Thymus (tissue), 11 donors: ENCODE measurements at regions not wholly inside any gene's neighbourhood (a gene's known extent, or its start where the extent isn't known, plus 50 kb on each side); places are given as distances from the start of the nearest gene placed in this dataset.

ENCODE experiments used
- DNase-seq, 9 donors: peaks; one replicate each; pipeline ENCODE4 v3.0.0-alpha.2; 2013; ENCODE audit warnings: low spot score in 9 of 9, low read depth in 6 of 9, missing footprints in 1 of 9
- H3K27ac ChIP-seq, 2 donors: one replicate each; pipeline ENCODE4 v1.5.1; 2013; ENCODE audit warnings: control low read depth in 1 of 2, low read depth in 1 of 2, low read length in 1 of 2, mild to moderate bottlenecking in 1 of 2, moderate library complexity in 1 of 2
- H3K27me3 ChIP-seq, 2 donors: one replicate each; pipeline ENCODE4 v1.5.1; 2013; ENCODE audit warnings: low read length in 1 of 2; ENCODE audit not compliant: control insufficient read depth in 2 of 2, insufficient read depth in 1 of 2
- H3K36me3 ChIP-seq, 2 donors: one replicate each; pipeline ENCODE4 v1.5.1; 2013; ENCODE audit warnings: low read length in 1 of 2, mild to moderate bottlenecking in 1 of 2, moderate library complexity in 1 of 2; ENCODE audit not compliant: control insufficient read depth in 2 of 2, insufficient read depth in 2 of 2
- H3K4me1 ChIP-seq, 2 donors: one replicate each; pipeline ENCODE4 v1.5.1; 2013; ENCODE audit warnings: low read length in 2 of 2; ENCODE audit not compliant: control insufficient read depth in 2 of 2, insufficient read depth in 2 of 2
- H3K4me3 ChIP-seq, 2 donors: one replicate each; pipeline ENCODE4 v1.5.1; 2013; ENCODE audit warnings: low read length in 2 of 2, control low read depth in 1 of 2, mild to moderate bottlenecking in 1 of 2
- H3K9me3 ChIP-seq, 2 donors: one replicate each; pipeline ENCODE4 v1.5.1; 2013; ENCODE audit warnings: low read length in 1 of 2, mild to moderate bottlenecking in 1 of 2; ENCODE audit not compliant: control insufficient read depth in 2 of 2, insufficient read depth in 1 of 2
- WGBS: extraction: QIAGEN DNeasy Blood & Tissue Kit; methylation state at CpG from one replicate; pipeline ENCODE4 v1.1.7; 2013; 5-methylcytosine and 5-hydroxymethylcytosine counted together
- donor health status: healthy.

GRCh38 chr13:109872864-109873263 lies 86.5 kb upstream of the IRS2 start:
- Histone ChIP-seq H3K27me3 (peaks cover 0 to 8% of the 10 kb centered on the region in 2 donors), H3K4me1 (peaks cover 0 to 6% of the 10 kb centered on the region in 2 donors), H3K36me3 (no peaks in the 10 kb centered on the region), H3K4me3 (no peak overlapping the region), H3K9me3 (no peaks in the 10 kb centered on the region), H3K27ac (no peak overlapping the region)
- WGBS, result 87% methylated on average over 1 of the region's 1 CpG
- DNase-seq, result no peak

DNA sequence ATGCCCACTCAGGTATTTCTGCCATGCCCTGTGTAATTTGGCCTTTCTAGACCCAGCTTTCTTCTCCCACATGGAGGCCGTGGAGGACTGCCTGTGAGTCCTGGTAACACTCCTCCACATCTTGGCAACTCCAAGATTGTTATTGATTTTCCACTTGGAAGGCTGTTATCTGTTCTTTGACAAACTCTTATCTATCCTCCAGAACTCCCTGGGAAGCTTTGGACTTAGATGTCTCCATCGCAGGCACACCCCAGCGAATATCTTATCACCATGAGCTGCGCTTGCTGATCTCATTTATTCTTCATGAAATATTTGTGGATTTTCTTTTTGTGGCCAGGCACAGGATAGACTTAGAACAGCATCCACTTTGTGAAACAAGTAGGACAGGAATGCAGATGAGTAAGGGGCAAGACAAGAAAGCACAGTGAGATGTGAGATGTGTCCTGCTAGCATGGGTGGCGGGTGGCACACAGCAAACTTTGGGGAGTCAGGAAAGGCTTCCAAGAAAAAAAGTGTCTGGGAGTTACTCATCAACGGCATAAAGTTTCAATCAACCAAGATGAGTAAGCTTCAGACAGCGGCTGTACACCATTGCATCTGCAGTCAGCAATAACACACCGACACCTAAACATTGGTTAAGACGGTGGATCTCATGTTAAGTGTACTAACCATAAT lies 84.5 kb upstream of the IRS2 start:
- peaks cover 0 to 8% of the 10 kb centered on the region in 2 donors for H3K27me3 ChIP-seq
- no peak overlapping the region for H3K27ac ChIP-seq
- peaks cover 0 to 6% of the 10 kb centered on the region in 2 donors for H3K4me1 ChIP-seq
- DNase-seq, result no peak
- 96% methylated on average over 9 of the region's 9 CpGs for WGBS
- H3K4me3 ChIP-seq, result no peak overlapping the region
- no peaks in the 10 kb centered on the region for H3K36me3 ChIP-seq
- no peaks in the 10 kb centered on the region for H3K9me3 ChIP-seq

- WGBS, result 84% methylated on average over 6 of the region's 6 CpGs
- Histone ChIP-seq H3K27ac (no peak overlapping the region), H3K9me3 (no peaks in the 10 kb centered on the region), H3K4me1 (peaks cover 0 to 6% of the 10 kb centered on the region in 2 donors), H3K4me3 (no peak overlapping the region), H3K27me3 (peaks cover 0 to 8% of the 10 kb centered on the region in 2 donors), H3K36me3 (no peaks in the 10 kb centered on the region)
- DNase-seq, result no peak
These were observed 83.9 kb upstream of the IRS2 start for GRCh38 chr13:109870274-109870673.

- peak in 5 of 9 donors; percentile 7 to 42 (median 17) for DNase-seq
- Histone ChIP-seq H3K9me3 (no peaks in the 10 kb centered on the region), H3K4me3 (peak overlapping the region; percentile 16 to 28), H3K27ac (peak overlapping the region in 1 of 2 donors; percentile 26), H3K36me3 (no peaks in the 10 kb centered on the region), H3K27me3 (peaks cover 0 to 8% of the 10 kb centered on the region in 2 donors), H3K4me1 (peaks cover 0 to 6% of the 10 kb centered on the region in 2 donors)
- WGBS, result 45% methylated on average over 43 of the region's 43 CpGs
These were observed 83.2 kb upstream of the IRS2 start for GRCh38 chr13:109869312-109870237.

DNA sequence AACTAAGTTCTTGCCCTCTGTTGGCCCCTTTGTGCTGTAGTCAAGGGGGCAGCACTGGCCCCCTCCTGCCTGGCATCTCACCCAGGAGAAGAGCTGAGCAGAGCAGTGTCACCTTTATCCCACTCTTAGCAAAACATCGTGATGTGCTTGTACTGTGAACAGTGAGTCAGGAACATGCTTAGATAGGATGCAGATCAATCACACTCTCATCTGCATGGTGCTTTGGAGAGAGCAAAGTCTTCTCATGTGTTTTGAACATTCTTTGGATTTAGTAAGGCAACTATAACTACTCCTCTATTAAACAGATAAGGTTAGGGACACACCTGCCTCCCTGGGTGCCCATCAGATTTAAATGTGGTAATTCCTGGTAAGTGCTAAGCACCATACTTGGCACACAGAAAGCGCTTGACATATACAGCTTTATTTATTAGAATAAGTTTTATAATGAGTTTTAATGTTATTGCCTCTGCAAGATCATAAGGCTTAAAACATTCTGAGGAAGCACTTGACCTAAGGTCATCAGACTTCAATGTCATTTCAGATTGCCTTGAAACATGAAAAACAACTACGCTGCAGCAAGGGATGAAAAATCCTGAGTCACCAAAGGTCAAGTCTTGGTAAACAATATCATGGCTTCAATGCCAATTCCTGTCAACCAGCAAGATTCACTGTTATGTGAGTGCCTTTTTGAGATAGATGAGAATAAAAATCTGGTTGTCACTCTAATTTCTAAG lies 82.4 kb upstream of the IRS2 start:
- peaks cover 0 to 8% of the 10 kb centered on the region in 2 donors for H3K27me3 ChIP-seq
- no peak overlapping the region for H3K4me3 ChIP-seq
- H3K27ac ChIP-seq, result no peak overlapping the region
- WGBS, result 91% methylated on average over 3 of the region's 3 CpGs
- H3K9me3 ChIP-seq, result no peaks in the 10 kb centered on the region
- H3K4me1 ChIP-seq, result peaks cover 0 to 6% of the 10 kb centered on the region in 2 donors
- H3K36me3 ChIP-seq, result no peaks in the 10 kb centered on the region
- DNase-seq, result no peak

DNA sequence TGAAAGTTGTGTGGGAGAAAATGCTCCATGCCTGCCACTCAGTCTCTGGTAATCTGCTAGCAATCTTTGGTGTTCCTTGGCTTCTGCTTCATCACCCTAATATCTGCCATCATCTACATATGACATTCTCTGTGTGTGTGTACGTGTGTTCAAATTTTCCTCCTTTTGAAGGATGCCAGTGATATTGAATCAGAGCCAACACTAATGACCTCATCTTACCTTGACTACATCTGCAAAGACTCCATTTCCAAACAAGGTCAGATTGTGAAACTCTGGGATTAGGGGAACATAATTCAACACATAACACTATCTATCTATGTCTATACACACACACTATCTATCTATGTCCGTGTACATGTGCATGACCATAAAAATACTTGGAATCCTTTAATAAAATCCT lies 81.4 kb upstream of the IRS2 start:
- Histone ChIP-seq H3K9me3 (no peaks in the 10 kb centered on the region), H3K4me3 (no peak overlapping the region), H3K27me3 (peaks cover 0 to 14% of the 10 kb centered on the region in 2 donors), H3K36me3 (no peaks in the 10 kb centered on the region), H3K4me1 (peaks cover 0 to 6% of the 10 kb centered on the region in 2 donors), H3K27ac (no peak overlapping the region)
- no peak for DNase-seq
- WGBS, result 86% methylated on average over 2 of the region's 2 CpGs

DNA sequence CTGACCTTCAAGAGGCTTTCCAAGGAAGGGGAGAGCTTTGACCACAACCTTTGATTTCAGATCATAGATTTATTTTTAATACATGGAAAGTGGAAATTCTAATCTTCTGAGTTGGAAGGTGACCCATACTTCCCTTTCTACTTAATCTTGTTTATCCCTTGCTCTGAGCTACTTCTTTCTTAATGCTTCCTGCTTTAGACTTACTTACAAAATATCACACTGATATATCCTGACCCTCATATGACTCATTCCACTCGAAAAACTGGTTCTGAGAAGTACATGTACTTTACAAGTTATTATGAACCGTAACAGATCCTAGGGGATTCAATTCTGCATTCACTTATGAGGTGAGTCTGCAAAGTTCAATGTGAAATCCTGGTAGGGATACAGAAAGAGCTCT lies 76.2 kb upstream of the IRS2 start:
- 41% methylated on average over 2 of the region's 2 CpGs for WGBS
- Histone ChIP-seq H3K27ac (no peak overlapping the region), H3K36me3 (no peaks in the 10 kb centered on the region), H3K4me3 (no peak overlapping the region), H3K4me1 (no peaks in the 10 kb centered on the region), H3K27me3 (peaks cover 0 to 14% of the 10 kb centered on the region in 2 donors), H3K9me3 (no peaks in the 10 kb centered on the region)
- DNase-seq, result no peak

- H3K27me3 ChIP-seq, result peaks cover 0 to 14% of the 10 kb centered on the region in 2 donors
- WGBS, result 29% methylated on average over 3 of the region's 3 CpGs
These were observed 73.5 kb upstream of the IRS2 start for GRCh38 chr13:109859898-109860297.

More at GRCh38 chr13:109859898-109860297, 73.5 kb upstream of the IRS2 start:
- no peak for DNase-seq
- Histone ChIP-seq H3K9me3 (no peaks in the 10 kb centered on the region), H3K4me1 (no peaks in the 10 kb centered on the region), H3K36me3 (no peaks in the 10 kb centered on the region), H3K4me3 (no peak overlapping the region), H3K27ac (no peak overlapping the region)
